GM19351 (cell line): ENCODE measurements at regions not wholly inside any gene's neighbourhood (a gene's known extent, or its start where the extent isn't known, plus 50 kb on each side); places are given as distances from the start of the nearest gene placed in this dataset.
A peak's percentile ranks its signal among the peaks of the same experiment; 100 is the strongest.

Source experiments
- ATAC-seq: cut with Tn5 transposase; IDR thresholded peaks from one replicate; pipeline ENCODE4 v1.9.1; 2021; ENCODE audit warnings: mild to moderate bottlenecking, moderate library complexity; ENCODE audit not compliant: unreplicated experiment

DNA sequence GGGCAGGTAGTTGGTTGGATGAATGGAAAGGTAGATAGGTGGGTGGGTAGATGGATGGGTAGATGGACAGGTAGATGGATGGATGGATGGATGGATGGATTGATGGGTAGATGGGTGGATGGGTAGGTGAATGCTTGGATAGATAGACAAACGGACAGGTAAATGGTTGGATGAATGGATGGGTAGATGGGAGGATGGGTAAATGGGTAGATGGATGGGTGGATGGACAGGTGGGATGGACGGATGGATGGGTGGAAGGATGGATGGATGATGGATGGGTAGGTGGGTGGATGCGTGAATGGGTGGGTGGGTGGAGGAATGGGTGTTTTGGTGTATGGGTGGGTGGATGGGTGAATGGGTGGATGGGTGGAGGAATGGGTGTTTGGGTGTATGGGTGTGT lies 50.1 kb upstream of the ASAP2 start:
- no peak for ATAC-seq

DNA sequence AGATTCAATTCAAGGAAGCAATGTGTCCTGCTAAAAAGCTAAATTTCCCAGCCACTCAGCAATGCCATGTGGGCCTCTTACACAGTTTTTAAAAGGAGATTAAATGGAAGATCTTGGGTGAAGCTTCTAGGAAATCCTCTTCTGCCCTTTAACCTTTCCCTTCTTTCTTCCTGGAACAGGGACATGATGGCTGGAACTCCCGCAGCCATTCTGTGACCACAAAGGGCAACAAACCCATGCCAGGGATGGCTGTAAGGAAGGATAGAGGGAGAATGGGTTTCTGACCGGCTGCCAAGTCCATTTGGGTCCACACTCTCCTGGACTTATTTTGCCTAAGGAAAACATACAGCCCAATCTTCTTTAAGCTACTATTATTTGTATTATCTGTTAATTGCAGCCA lies 52.6 kb upstream of the ASAP2 start:
- ATAC-seq = no peak

DNA sequence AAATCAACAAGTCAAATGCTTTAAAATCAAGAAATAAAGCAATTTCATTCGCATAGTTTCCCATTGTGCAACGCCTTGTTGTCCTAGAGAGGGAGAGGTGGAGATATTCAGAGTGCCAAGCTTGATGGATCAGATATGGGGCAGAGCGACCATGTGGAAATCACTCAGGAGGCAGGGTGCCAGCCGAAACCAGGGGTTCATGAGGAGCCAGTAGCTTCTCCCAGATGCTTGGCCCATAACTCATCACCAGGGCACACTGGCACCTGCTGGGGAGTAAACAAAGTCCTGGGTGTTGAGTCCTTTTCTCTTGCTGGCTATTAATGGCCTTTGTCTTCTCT lies 53.0 kb upstream of the ASAP2 start:
- no peak for ATAC-seq

DNA sequence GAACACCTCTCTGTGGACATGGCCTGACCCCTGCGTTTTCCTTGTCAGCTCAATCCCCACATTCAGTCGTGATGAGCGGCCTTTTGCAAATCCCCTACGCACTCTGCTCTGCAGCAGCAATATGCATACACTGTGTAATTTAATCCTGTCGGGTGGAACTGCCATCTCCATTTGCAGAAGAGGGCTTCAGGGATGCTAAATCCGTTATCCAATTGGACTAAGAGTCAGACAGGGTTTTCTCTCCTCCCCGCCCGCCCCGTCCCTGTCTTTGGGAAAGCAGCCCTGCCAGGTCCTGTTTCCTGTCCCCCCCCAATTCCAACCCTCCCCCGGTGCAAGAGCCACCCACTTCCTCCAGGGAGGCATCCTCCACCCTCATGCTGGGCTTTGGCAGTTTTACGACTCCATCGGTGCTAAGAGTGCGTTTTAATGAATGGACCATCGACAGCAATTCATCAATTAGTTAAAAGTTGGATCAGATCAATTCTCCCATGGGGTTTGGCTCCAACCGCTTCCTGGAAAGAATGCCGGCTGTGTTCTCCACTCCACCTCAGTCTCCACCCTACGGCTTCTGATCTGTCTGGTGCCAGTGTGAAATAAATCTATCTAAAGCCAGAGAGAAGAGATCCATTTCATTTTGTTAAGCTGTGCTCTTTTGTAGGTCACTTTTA lies 53.5 kb upstream of the ASAP2 start:
- ATAC-seq = no peak

DNA sequence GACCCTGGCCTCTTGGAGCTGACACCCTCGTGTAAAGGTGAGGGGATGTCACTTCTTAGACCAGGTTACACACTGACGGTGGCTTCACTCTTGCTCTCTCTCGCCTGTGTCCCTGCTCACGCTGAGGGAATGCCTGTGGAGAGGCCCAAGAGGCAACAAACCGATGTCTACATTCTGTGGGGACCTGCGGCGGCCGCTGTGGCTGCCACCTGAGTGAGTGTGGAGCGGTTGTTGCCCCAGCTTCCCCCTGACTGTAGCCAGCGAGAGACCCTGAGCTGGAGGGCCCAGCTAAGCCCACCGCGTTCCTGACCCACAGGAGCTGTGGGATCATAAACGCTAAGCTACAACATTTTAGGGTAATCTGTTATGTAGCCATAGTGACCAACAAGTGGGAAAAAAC lies 55.7 kb upstream of the ASAP2 start:
- ATAC-seq = no peak

DNA sequence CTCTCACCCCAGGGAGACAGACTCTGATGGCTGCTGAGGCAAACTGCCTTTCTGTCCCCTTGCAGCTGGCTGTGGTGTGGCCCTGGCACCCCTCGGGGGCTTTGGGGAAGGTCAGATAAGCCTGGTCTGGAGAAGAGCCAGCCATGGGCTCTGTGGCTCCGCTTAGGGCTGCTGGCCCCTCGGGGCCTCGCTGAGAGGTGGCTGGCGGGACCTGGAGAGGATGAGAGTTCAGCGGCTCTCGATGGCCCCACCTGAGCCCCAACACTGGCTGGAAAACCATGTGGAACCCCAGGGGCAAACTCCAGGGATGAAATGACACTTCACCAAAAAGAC lies 56.1 kb upstream of the ASAP2 start:
- ATAC-seq = no peak

DNA sequence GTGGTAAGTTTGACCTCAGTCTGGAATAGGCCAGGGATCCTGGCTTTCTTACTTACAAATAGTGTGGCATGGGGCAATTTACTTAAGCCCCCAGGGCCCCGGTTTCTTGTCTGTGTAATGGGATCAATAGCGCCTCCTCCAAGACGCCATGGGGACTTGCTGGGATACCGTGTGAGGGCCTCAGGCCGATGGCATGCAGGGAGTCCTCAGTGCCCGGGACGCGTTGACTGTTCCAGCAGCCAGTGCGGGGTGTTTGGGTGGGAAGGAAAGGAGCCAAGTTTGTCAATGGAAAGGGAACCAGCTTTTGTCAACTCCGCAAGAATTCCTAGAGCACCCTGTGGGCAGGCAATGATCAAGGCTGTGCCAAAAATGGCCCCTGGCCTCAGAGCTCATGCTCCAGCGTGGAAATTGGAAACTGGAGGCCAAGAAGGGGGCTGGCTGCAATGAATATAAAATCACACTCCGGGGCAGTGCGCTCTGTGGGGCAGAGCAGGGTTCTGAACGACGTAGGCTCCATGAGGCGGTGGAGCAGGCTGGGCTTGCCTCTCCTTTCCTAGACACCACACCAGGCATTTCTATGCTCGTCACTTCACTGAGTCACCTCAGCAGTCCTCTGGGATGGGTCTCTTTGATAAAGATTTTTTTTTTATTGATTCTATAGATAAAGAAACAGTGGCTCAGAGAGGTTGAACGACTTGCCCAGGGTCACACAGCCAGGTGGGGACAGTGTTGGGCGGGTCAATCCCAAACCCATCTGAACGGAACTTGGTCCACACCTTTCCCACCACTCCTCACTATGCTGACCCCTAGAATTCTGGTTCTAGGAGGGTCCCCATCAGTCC lies 56.7 kb upstream of the ASAP2 start:
- no peak for ATAC-seq

DNA sequence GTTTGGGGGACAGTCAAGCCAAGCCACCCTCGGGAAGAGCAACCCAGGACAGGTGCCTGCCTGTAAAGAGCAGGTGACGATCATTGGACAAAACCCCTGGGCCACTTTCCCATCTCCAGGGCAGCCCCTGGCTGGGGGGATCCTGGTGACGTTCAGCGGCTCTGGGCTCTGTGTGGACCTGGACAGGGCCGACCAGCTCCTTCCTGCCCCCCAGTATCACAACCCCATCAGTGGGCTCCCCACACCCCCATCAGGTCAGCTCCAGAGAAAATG lies 57.3 kb upstream of the ASAP2 start:
- ATAC-seq = no peak

DNA sequence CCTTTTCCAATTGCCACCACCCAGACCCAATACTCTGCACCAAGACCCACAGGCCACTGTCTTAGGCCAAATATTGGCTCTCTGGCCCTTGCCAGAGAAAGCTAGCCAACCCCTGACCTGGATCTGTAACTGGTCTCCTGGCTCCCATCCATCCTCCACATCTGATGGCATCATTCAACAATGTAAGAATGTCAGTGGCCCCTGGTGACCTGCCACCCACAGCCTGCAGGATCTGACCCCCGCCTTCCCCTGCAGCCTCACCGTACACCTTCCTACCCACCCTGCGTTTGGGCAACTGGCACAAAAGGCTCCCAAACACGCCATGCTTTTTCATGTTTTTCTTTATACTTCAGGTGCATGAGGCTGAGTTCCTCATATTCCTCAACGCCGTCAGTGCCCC lies 60.0 kb upstream of the ASAP2 start:
- no peak for ATAC-seq

DNA sequence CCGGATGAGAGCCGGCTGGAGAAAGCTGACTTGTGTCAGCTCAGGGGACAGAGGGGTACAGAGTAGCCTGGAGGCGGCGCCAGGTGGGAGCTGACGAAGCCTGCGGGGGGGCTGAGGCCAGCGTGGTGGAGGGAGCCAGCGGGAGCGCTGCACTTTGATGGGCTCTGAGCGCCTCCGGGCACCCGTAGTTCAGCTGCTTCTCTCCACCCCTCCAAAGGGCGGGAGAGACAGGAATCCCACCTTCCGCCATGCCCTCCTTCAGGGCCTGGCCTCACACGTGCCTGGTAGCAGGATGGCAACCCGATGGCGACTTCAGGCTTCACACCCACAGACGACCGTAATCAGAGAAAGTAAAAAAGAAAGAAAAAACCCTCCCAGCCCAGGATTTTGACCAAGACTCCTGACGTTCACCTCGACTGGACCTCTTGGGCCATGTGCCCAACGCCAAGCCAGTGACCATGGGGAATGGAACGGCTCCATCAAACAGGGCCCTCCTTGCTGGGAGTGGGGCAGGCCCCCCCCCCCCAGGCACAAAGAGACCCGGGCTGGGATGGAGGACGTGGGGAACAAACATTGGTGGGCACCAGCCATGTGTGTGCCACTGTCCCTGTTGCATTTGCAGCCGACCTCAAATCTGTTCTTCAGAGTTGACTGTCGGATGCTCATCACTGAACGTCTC lies 60.7 kb upstream of the ASAP2 start:
- no peak for ATAC-seq

DNA sequence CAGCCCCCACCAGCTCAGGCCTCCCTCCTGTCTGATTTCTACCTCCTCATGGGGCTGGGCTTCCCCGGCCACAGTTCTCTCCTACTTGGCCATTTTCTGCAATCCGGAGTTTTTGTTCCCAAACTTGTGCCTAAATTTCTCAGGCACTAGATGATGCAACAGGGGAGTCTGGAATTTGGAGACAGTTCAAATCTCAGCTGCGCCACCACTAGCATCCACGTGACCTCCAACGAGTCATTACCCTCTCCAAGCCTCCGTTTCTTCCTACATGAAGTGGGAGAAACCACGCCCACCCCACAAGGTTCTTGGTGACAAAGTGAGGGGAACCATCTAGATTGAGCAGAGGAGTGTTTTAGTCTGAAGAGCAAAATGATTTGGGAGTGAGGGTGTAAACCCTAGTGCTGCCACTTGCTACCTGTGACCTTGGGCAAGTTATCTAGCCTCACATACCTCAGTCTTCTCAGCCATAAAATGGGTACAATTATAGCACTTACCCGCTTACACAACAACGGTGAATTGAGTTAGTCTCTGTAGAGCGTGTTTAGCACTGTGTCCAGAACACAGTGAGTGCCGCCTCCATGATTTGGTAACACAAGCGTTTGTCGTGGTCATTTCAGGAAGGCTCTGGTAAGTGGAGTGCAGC lies 61.4 kb upstream of the ASAP2 start:
- no peak for ATAC-seq

DNA sequence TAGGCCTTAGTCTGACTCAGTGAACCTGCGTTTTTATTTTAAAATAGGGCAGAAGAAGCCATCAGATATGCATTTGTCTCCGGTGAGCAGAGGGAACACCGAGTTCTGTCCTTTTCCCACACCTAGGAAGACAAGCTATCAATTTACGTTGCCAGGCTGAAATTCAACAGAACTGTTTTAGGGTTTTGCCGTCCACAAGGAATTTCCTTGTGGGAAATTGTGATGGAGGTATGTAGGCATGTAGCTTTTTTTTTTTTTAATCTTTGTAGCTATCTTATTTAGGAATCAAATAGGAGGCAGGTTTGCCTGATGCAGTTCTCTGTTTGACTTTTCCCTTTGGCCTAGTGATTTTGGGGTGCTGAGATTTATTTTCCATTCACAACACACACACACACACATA lies 62.0 kb upstream of the ASAP2 start:
- no peak for ATAC-seq

DNA sequence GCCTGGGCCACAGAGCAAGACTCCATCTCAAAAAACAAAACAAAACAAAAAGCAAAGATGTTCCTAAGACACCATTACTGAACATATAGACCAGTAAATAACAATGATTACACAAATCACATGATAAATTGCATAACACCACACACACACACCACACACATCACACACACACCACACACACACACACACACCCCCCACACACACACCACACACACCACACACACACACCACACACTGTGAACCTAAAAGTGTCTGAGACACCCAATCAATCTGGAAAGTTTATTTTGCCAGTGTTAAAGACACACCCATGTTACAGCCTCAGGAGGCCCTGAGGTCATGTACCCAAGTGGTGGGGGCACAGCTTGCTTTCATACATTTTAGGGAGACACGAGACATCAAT lies 62.6 kb upstream of the ASAP2 start:
- ATAC-seq = no peak

DNA sequence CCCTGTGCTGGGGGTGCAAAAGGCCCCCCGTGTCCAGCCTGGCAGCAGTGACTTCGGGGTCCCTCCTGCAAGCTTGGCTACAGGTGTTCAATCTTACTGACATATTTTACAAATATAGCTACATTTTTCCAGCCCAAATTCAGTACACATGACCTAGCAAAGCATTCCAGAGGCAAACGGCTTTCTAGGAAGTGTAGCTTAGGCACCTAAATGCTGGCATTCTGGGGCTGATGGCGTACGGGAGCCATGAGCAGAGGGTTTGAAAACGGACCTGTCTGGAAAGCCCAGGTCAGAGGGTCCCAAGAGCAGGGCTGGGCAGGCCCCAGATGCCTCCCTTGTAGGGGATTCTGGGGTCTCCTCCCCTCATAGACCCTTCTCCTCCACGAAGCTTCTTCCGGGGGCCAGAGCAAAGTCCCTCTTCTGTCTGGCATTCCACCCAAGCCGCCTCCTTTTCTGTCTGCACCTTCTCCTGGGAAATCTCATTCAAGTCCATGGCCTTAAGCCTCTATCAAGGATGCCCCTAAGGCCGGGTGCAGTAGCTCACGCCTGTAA lies 63.3 kb upstream of the ASAP2 start:
- no peak for ATAC-seq

DNA sequence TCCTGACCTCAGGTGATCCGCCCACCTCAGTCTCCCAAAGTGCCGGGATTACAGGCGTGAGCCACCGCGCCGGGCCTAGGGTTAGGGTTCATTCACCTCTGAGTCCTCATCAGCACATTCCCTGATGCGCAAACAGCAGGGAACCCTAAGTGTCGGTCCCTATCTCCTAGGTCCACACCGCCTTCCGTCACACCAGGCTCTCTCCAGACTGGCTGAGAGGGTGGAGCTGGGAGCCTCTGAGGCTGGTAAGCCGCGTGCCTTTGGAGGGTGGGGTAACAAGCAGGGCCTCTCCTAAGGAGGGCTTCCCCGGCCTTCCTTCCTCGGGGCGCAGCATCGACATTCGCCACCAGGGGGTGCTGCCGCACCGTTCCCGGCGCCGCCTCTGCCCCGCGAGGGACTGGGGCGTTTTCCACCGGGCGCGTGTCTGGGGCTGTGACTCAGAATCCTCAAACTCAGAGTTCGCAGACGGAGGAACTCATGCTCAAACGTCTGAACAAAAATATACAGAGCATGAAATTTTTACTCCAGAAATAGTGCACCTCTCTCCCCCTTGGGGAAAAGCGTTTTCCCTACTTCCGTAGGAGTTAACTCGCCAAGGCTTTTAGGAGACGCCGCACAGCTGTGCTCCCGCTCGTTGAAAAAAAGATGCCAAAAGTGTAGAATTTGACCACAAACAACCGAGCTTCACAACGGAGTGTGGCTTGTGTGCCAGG lies 63.9 kb upstream of the ASAP2 start:
- ATAC-seq = peak; percentile 90

DNA sequence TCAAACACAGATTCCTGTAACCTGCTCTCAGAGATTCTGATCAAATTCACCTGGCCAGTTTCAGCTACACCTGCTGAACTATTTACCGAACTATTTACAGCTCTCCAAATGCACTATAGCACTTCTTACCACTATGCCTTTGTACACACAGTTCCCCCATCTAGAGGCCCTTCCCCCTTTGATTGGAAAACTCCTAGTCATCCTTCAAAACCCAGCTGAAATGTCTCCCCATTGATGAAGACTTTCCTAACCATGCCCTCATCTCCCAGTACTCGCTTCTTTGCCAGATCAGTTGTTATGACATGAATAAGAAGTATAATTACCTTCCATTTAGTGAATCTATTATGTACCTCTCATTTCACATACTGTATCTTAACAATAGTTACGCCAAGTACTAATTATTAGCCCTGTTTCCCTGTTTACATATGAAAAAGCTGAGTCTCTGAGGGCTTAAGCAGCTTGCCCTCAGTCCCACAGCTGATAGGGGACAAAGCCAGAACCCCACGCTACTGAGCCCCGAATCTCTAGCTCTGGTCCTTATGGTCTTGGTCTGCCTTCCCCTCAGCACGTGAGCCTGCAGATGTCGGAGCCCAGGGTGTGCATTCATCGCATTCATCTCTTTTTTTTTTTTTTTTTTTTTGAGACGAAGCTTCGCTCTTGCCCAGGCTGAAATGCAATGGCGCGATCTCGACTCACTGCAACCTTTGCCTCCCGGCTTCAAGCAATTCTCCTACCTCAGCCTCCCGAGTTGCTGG lies 64.7 kb upstream of the ASAP2 start:
- ATAC-seq = no peak

DNA sequence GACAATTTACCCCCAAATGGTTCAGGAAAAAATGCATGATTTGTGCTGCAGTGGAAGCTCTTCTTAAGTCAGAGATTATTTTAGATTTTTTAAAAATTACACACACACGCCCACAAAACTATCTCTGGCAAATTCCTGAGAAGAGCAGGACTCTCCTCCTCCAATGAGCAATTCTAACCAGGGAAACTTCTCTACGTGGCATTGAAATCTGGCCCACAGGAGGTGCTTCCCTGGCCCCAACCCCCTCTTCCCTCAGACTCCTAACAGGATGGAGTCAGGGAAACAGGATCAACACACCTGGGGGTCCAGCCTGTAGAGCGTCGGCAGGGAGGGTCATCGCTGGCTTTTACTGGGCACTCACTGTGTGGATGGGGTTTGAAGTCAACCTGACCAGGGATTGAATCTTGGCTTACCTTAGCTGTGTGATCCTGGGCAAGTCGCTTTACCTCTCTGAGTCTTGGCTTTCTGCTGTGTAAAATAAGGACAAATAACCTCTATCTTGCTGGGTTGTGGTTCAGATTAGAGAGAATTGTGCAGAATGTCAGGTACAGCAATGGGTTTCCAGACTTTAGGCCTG lies 65.4 kb upstream of the ASAP2 start:
- no peak for ATAC-seq

DNA sequence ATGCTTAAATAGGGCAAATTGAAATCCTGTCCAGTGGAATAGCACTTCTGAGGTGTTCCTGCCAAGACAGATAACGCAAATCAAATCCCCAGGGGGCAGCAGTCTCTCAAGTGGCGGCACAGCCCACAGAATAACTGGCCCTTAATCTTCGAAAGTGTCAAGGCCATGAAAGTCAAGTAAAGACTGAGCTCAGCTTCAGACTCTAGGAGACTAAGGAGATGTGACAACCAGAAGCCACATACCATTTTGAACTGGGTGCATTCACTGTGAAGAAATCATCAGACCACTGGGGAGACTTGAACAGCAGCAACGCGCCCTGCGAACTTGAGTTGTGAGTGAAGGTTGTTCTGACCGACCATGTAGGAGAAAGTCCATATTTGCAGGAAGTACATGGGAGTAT lies 66.0 kb upstream of the ASAP2 start:
- ATAC-seq = no peak

DNA sequence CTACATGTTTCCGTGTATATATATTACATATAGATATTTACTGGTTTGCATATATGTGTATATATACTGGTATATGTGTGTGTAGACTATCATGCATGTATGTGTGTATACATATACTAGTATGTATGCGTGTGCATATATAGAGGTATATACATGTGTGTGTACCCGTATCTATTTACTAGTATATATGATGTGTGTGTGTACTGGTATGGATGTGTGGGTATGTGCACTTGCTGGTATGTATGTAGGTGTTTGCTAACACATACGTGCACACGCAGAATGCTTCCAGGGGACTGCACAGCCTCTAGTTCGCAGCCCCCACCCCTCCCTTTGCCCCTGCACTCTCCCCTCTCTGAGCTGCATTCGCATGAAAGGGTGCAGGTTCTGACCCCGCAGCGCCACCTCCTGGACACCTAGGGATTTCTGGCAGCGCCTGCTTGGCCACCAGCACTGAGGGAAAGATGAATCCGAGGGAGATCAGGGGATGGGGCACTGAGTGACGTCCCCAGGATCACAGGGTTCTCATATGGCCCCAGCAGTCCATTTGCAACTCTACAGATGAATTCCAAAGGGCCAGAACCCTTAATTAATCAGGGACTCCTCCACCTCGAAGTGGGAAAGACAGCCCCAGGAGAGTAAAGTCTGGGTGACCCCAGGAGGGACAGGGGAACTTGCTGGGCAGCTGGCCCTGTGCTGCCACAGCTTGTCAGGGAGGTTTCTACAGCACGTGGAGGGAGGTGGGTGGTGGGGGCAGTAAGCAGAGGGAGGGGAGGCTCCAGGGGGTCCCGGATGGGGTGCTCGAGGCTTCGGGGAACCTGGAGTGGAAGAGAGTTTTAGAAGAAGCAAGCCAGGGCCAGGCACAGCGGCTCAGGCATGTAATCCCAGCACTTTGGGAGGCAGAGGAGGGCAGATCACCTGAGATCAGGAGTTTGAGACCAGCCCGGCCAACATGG lies 66.8 kb upstream of the ASAP2 start:
- peak; percentile 54 for ATAC-seq
